AG04449 (cell line): ENCODE measurements at regions not wholly inside any gene's neighbourhood (a gene's known extent, or its start where the extent isn't known, plus 50 kb on each side); places are given as distances from the start of the nearest gene placed in this dataset.
"Not testable (repeated sequence)": the region's sequence is repeated elsewhere in the genome, so short reads cannot be mapped to it uniquely, and the experiment has no call there.

Experiments
- CTCF ChIA-PET: fragments of 350-600 bp; formaldehyde crosslinking; extraction: SDS; loops from one replicate; lab custom pipeline; 2021; ENCODE audit warnings: antibody characterized with exemption; lab: Yijun Ruan, JAX
- POLR2A ChIA-PET: fragments of 400-600, 350-600 bp; formaldehyde crosslinking; extraction: SDS; loops from one replicate; lab custom pipeline; 2020; ENCODE audit warnings: antibody characterized with exemption, inconsistent platforms; lab: Yijun Ruan, JAX
- DNase-seq: peaks from one replicate; pipeline ENCODE4 v3.0.0-alpha.2; 2010; ENCODE audit warnings: low read depth, low spot score
- H3K4me3 ChIP-seq: 2 replicates; pipeline ENCODE4 v1.5.1; 2011; ENCODE audit warnings: low read depth, mild to moderate bottlenecking, control low read depth, low read length
- CTCF ChIP-seq: IDR thresholded peaks from one replicate; pipeline ENCODE4 v1.5.1; 2011; ENCODE audit warnings: mild to moderate bottlenecking, moderate library complexity, low read length, control low read depth, inconsistent platforms; ENCODE audit not compliant: insufficient read depth; ENCODE audit errors: missing control alignments

- no peak for DNase-seq
- POLR2A ChIA-PET = no interaction called here
- no peak for TF ChIP-seq CTCF
- CTCF ChIA-PET = interaction anchor here (1.6 to 5.9 kb wide), 3 partner anchors 10 to 109 kb away, joined by 4 to 43 read pairs (median 8); no protein-coding TSS in a partner anchor
- no peak overlapping the region for H3K4me3 ChIP-seq
Measured at GRCh38 chr22:45084400-45084920, 74.7 kb upstream of the PHF21B start.

- H3K4me3 ChIP-seq = no peak overlapping the region
- no peak for DNase-seq
- CTCF ChIA-PET = interaction anchor here (1.6 to 2.0 kb wide), 2 partner anchors 9 to 14 kb away, joined by 7 to 8 read pairs; no protein-coding TSS in a partner anchor
- POLR2A ChIA-PET = no interaction called here
- TF ChIP-seq CTCF = no peak
Measured at GRCh38 chr22:45087802-45088201, 75.9 kb upstream of the NUP50 start.

GRCh38 chr22:45088576-45088975 lies 75.1 kb upstream of the NUP50 start:
- POLR2A ChIA-PET = interaction anchor here (0.7 kb wide), 1 partner anchor 102 kb away, joined by 3 read pairs; no protein-coding TSS in a partner anchor
- no peak for DNase-seq
- H3K4me3 ChIP-seq = no peak overlapping the region
- TF ChIP-seq CTCF = no peak
- CTCF ChIA-PET = interaction anchor here (1.4 to 2.0 kb wide), 3 partner anchors 8 to 268 kb away, joined by 4 to 8 read pairs (median 7); no protein-coding TSS in a partner anchor

GRCh38 chr22:45090497-45090910 lies 73.2 kb upstream of the NUP50 start:
- no peak overlapping the region for H3K4me3 ChIP-seq
- DNase-seq = no peak
- no peak for TF ChIP-seq CTCF
- POLR2A ChIA-PET = no interaction called here
- CTCF ChIA-PET = interaction anchor here (1.1 to 2.2 kb wide), 2 partner anchors 10 to 11 kb away, joined by 3 to 18 read pairs; no protein-coding TSS in a partner anchor

GRCh38 chr22:45091254-45091854 lies 72.4 kb upstream of the NUP50 start:
- ChIA-PET CTCF (interaction anchor here (0.7 to 2.2 kb wide), 3 partner anchors 10 to 272 kb away, joined by 3 to 18 read pairs (median 3); no protein-coding TSS in a partner anchor), POLR2A (no interaction called here)
- DNase-seq = no peak
- no peak overlapping the region for H3K4me3 ChIP-seq
- TF ChIP-seq CTCF = no peak

- DNase-seq, POLR2A ChIA-PET: not testable (repeated sequence)
- CTCF ChIA-PET = interaction anchor here (2.2 kb wide), 1 partner anchor 10 kb away, joined by 18 read pairs; no protein-coding TSS in a partner anchor
Measured at GRCh38 chr22:45091875-45092274, 71.8 kb upstream of the NUP50 start.

GRCh38 chr22:45092644-45093043 lies 71.1 kb upstream of the NUP50 start:
- ChIA-PET POLR2A (no interaction called here), CTCF (interaction anchor here (2.0 to 4.4 kb wide), 2 partner anchors 9 to 11 kb away, joined by 9 to 43 read pairs; no protein-coding TSS in a partner anchor)
- no peak overlapping the region for H3K4me3 ChIP-seq
- TF ChIP-seq CTCF = no peak
- no peak for DNase-seq

More at GRCh38 chr22:45091875-45092274, 71.8 kb upstream of the NUP50 start:
- H3K4me3 ChIP-seq = not testable (repeated sequence)
